ENCODE measurements at regions not wholly inside any gene's neighbourhood (a gene's known extent, or its start where the extent isn't known, plus 50 kb on each side); places are given as distances from the start of the nearest gene placed in this dataset.
"Not testable (repeated sequence)": the region's sequence is repeated elsewhere in the genome, so short reads cannot be mapped to it uniquely, and the experiment has no call there.

GRCh38 chr22:22117864-22118544 lies 126.6 kb upstream of the VPREB1 start:
- H3K27ac ChIP-seq (ENCODE audit: low read depth, low read length); H4K20me1 ChIP-seq (replicated peaks in 1 of 2; ENCODE audit: control insufficient read depth in 1 of 2, insufficient read depth in 2 of 2, low read length in 2 of 2); H2BK20ac ChIP-seq (ENCODE audit: low read length); H4K91ac ChIP-seq (replicated peaks; ENCODE audit: insufficient read length, low read length); H2BK12ac ChIP-seq (ENCODE audit: low read depth, low read length); H3K9me3 ChIP-seq (ENCODE audit: insufficient read depth in 2 of 2, low read depth in 1 of 2, low read length in 1 of 2); H3K4ac ChIP-seq (replicated peaks; ENCODE audit: insufficient read length, low read depth, low read length); POLR2A ChIA-PET (ENCODE audit: partially characterized antibody); H3K4me2 ChIP-seq (ENCODE audit: insufficient read depth in 1 of 2, low read depth in 2 of 2, low read length in 2 of 2); H3K18ac ChIP-seq (ENCODE audit: extremely low read depth, low read length); H2BK120ac ChIP-seq (replicated peaks; ENCODE audit: low read depth, low read length); H4K8ac ChIP-seq (ENCODE audit: extremely low read depth, insufficient read depth, low read length); H3K9ac ChIP-seq (replicated peaks in 1 of 4; ENCODE audit: extremely low read depth in 1 of 4, low read depth in 3 of 4, low read length in 3 of 4); H3K4me3 ChIP-seq (ENCODE audit: extremely low read depth in 1 of 4, insufficient read depth in 2 of 4, low read depth in 3 of 4, low read length in 4 of 4); H3K79me1 ChIP-seq (ENCODE audit: low read depth, low read length); H2BK15ac ChIP-seq (ENCODE audit: low read length); H3K36me3 ChIP-seq (ENCODE audit: control insufficient read depth in 2 of 4, insufficient read depth in 4 of 4, low read length in 3 of 4); H3K4me1 ChIP-seq (replicated peaks in 1 of 4; ENCODE audit: control insufficient read depth in 3 of 4, insufficient read depth in 4 of 4, low read length in 3 of 4); H3K79me2 ChIP-seq (ENCODE audit: control insufficient read depth in 1 of 2, insufficient read depth in 2 of 2, low read length in 2 of 2); H3K23ac ChIP-seq (ENCODE audit: insufficient read length); FAIRE-seq; H4K5ac ChIP-seq (ENCODE audit: insufficient read length, low read depth, low read length); H3K23me2 ChIP-seq (ENCODE audit: low read depth, low read length); H2AFZ ChIP-seq (ENCODE audit: low read length); H3K56ac ChIP-seq (replicated peaks; ENCODE audit: insufficient read length, low read depth, low read length); H2AK5ac ChIP-seq (ENCODE audit: low read depth, low read length); H2BK5ac ChIP-seq (ENCODE audit: low read depth, low read length); DNase-seq (ENCODE audit: low read depth in 1 of 2, low spot score in 2 of 2); H3K14ac ChIP-seq (ENCODE audit: insufficient read length): not testable (repeated sequence)
- CTCF ChIA-PET (ENCODE audit: partially characterized antibody): interaction anchor here (1.4 to 3.9 kb wide), 3 partner anchors 9 to 18 kb away, joined by 3 to 23 read pairs (median 4); no protein-coding TSS in a partner anchor
- H3K27me3 ChIP-seq (replicated peaks in 1 of 4; ENCODE audit: control insufficient read depth in 3 of 4, extremely low read depth in 1 of 4, insufficient read depth in 3 of 4, low read length in 3 of 4): peaks cover 9 to 45% (median 26%) of the 10 kb centered on the region in 4 experiments
- 97% methylated on average over 14 of the region's 54 CpGs; no CpG with 5 or more reads in 1 of the 2 experiments for WGBS, 2 experiments (ENCODE audit: extremely low coverage in 1 of 2, insufficient coverage in 1 of 2, insufficient read length in 1 of 2, insufficient replicate concordance in 2 of 2, low coverage in 1 of 2, low lambda C conversion rate in 2 of 2, missing lambda C conversion rate in 1 of 2)
